ENCODE measurements at regions not wholly inside any gene's neighbourhood (a gene's known extent, or its start where the extent isn't known, plus 50 kb on each side); places are given as distances from the start of the nearest gene placed in this dataset.

DNA sequence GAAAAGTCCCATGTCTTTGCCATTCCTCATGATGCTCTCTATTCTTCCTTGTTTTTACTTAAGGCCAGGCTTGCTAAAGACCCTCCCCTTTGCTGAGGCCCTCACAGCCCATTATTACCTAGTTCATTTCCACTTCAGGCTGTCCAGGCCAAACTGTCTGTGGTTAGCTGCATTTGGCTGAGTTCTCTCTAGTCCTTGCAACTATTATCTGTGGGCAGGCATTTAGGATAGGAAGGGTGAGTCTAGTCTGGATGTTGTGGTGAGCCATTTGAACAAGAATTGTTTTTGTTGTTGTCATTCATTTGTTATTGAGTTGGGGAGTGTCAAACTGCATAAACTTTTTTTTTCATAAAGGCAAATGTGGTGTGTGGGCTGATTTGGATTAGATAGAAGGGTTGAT, 182.4 kb downstream of the CD109 start:
- H3K9me2 ChIP-seq (ENCODE audit: insufficient read depth) = peaks cover 8% of the 10 kb centered on the region
- H3F3A ChIP-seq (replicated peaks; ENCODE audit: low read depth) = no peaks in the 10 kb centered on the region
- Mint-ChIP-seq H3K9me3 (no peaks in the 10 kb centered on the region), H3K4me1 (no peaks in the 10 kb centered on the region), H3K27ac (no peak overlapping the region), H3K36me3 (ENCODE audit: low read depth) (no peaks in the 10 kb centered on the region), H3K4me3 (no peak overlapping the region), H3K27me3 (ENCODE audit: insufficient read depth, low read depth, poor library complexity) (no peaks in the 10 kb centered on the region)
- DNase-seq (ENCODE audit: low spot score) (no peak), ATAC-seq (no peak)
- H3K4me1 ChIP-seq (ENCODE audit: insufficient read depth) = no peaks in the 10 kb centered on the region
- TF ChIP-seq ZNF331 (CRISPR knock-in tag; IDR thresholded peaks at IDR 0.05; ENCODE audit: low read depth) = no peak
- TF ChIP-seq, protein P1, sequence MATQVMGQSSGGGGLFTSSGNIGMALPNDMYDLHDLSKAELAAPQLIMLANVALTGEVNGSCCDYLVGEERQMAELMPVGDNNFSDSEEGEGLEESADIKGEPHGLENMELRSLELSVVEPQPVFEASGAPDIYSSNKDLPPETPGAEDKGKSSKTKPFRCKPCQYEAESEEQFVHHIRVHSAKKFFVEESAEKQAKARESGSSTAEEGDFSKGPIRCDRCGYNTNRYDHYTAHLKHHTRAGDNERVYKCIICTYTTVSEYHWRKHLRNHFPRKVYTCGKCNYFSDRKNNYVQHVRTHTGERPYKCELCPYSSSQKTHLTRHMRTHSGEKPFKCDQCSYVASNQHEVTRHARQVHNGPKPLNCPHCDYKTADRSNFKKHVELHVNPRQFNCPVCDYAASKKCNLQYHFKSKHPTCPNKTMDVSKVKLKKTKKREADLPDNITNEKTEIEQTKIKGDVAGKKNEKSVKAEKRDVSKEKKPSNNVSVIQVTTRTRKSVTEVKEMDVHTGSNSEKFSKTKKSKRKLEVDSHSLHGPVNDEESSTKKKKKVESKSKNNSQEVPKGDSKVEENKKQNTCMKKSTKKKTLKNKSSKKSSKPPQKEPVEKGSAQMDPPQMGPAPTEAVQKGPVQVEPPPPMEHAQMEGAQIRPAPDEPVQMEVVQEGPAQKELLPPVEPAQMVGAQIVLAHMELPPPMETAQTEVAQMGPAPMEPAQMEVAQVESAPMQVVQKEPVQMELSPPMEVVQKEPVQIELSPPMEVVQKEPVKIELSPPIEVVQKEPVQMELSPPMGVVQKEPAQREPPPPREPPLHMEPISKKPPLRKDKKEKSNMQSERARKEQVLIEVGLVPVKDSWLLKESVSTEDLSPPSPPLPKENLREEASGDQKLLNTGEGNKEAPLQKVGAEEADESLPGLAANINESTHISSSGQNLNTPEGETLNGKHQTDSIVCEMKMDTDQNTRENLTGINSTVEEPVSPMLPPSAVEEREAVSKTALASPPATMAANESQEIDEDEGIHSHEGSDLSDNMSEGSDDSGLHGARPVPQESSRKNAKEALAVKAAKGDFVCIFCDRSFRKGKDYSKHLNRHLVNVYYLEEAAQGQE (IDR thresholded peaks at IDR 0.05; ENCODE audit: unreplicated experiment) = no peak
- TF ChIP-seq NANOG (IDR thresholded peaks at IDR 0.05; ENCODE audit: borderline replicate concordance) = no peak
- no peak for TF ChIP-seq ZNF114 (CRISPR knock-in tag; IDR thresholded peaks at IDR 0.05)
- no peak for TF ChIP-seq STAT1 (IDR thresholded peaks at IDR 0.05; ENCODE audit: unreplicated experiment)
- no peak for TF ChIP-seq JUNB (IDR thresholded peaks at IDR 0.05; ENCODE audit: unreplicated experiment)
- TF ChIP-seq, protein P2, sequence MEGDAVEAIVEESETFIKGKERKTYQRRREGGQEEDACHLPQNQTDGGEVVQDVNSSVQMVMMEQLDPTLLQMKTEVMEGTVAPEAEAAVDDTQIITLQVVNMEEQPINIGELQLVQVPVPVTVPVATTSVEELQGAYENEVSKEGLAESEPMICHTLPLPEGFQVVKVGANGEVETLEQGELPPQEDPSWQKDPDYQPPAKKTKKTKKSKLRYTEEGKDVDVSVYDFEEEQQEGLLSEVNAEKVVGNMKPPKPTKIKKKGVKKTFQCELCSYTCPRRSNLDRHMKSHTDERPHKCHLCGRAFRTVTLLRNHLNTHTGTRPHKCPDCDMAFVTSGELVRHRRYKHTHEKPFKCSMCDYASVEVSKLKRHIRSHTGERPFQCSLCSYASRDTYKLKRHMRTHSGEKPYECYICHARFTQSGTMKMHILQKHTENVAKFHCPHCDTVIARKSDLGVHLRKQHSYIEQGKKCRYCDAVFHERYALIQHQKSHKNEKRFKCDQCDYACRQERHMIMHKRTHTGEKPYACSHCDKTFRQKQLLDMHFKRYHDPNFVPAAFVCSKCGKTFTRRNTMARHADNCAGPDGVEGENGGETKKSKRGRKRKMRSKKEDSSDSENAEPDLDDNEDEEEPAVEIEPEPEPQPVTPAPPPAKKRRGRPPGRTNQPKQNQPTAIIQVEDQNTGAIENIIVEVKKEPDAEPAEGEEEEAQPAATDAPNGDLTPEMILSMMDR (conservative IDR thresholded peaks at IDR 0.05; ENCODE audit: low read depth in 2 of 2) = no peak
- TF ChIP-seq, protein P3, sequence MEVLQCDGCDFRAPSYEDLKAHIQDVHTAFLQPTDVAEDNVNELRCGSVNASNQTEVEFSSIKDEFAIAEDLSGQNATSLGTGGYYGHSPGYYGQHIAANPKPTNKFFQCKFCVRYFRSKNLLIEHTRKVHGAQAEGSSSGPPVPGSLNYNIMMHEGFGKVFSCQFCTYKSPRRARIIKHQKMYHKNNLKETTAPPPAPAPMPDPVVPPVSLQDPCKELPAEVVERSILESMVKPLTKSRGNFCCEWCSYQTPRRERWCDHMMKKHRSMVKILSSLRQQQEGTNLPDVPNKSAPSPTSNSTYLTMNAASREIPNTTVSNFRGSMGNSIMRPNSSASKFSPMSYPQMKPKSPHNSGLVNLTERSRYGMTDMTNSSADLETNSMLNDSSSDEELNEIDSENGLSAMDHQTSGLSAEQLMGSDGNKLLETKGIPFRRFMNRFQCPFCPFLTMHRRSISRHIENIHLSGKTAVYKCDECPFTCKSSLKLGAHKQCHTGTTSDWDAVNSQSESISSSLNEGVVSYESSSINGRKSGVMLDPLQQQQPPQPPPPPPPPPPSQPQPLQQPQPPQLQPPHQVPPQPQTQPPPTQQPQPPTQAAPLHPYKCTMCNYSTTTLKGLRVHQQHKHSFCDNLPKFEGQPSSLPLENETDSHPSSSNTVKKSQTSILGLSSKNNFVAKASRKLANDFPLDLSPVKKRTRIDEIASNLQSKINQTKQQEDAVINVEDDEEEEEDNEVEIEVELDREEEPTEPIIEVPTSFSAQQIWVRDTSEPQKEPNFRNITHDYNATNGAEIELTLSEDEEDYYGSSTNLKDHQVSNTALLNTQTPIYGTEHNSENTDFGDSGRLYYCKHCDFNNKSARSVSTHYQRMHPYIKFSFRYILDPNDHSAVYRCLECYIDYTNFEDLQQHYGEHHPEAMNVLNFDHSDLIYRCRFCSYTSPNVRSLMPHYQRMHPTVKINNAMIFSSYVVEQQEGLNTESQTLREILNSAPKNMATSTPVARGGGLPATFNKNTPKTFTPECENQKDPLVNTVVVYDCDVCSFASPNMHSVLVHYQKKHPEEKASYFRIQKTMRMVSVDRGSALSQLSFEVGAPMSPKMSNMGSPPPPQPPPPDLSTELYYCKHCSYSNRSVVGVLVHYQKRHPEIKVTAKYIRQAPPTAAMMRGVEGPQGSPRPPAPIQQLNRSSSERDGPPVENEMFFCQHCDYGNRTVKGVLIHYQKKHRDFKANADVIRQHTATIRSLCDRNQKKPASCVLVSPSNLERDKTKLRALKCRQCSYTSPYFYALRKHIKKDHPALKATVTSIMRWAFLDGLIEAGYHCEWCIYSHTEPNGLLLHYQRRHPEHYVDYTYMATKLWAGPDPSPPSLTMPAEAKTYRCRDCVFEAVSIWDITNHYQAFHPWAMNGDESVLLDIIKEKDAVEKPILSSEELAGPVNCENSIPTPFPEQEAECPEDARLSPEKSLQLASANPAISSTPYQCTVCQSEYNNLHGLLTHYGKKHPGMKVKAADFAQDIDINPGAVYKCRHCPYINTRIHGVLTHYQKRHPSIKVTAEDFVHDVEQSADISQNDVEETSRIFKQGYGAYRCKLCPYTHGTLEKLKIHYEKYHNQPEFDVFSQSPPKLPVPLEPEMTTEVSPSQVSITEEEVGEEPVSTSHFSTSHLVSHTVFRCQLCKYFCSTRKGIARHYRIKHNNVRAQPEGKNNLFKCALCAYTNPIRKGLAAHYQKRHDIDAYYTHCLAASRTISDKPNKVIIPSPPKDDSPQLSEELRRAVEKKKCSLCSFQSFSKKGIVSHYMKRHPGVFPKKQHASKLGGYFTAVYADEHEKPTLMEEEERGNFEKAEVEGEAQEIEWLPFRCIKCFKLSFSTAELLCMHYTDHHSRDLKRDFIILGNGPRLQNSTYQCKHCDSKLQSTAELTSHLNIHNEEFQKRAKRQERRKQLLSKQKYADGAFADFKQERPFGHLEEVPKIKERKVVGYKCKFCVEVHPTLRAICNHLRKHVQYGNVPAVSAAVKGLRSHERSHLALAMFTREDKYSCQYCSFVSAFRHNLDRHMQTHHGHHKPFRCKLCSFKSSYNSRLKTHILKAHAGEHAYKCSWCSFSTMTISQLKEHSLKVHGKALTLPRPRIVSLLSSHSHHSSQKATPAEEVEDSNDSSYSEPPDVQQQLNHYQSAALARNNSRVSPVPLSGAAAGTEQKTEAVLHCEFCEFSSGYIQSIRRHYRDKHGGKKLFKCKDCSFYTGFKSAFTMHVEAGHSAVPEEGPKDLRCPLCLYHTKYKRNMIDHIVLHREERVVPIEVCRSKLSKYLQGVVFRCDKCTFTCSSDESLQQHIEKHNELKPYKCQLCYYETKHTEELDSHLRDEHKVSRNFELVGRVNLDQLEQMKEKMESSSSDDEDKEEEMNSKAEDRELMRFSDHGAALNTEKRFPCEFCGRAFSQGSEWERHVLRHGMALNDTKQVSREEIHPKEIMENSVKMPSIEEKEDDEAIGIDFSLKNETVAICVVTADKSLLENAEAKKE (CRISPR knock-in tag; IDR thresholded peaks at IDR 0.05) = no peak
- TF ChIP-seq, protein P4, sequence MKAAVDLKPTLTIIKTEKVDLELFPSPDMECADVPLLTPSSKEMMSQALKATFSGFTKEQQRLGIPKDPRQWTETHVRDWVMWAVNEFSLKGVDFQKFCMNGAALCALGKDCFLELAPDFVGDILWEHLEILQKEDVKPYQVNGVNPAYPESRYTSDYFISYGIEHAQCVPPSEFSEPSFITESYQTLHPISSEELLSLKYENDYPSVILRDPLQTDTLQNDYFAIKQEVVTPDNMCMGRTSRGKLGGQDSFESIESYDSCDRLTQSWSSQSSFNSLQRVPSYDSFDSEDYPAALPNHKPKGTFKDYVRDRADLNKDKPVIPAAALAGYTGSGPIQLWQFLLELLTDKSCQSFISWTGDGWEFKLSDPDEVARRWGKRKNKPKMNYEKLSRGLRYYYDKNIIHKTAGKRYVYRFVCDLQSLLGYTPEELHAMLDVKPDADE (IDR thresholded peaks at IDR 0.05) = no peak
- no peak for TF ChIP-seq EZH2phosphoT487 (IDR thresholded peaks at IDR 0.05; ENCODE audit: unreplicated experiment)
- no peak for TF ChIP-seq EZH2 (IDR thresholded peaks at IDR 0.05; ENCODE audit: low read depth, unreplicated experiment)
- H3K4me2 ChIP-seq = no peak overlapping the region
- H3K27me3 ChIP-seq (ENCODE audit: insufficient read depth) = no peaks in the 10 kb centered on the region
- no peak overlapping the region for H3K4me3 ChIP-seq
- no peaks in the 10 kb centered on the region; the same call in 1 of the 2 replicates for H3K36me3 ChIP-seq (ENCODE audit: insufficient read depth)
- no peaks in the 10 kb centered on the region for H4K20me1 ChIP-seq (replicated peaks; ENCODE audit: insufficient read depth)
- no peak overlapping the region for H3K27ac ChIP-seq (ENCODE audit: low read depth)
- no peaks in the 10 kb centered on the region for H3K79me2 ChIP-seq (replicated peaks; ENCODE audit: insufficient read depth)
- 0 out of 2 replicates have a peak overlapping the region, but pooled peaks have one; percentile 38 for H2AFZ ChIP-seq

Measured in GM23338 (cell line).